HG03558 (cell line): ENCODE measurements at regions not wholly inside any gene's neighbourhood (a gene's known extent, or its start where the extent isn't known, plus 50 kb on each side); places are given as distances from the start of the nearest gene placed in this dataset.
"Not testable (repeated sequence)": the region's sequence is repeated elsewhere in the genome, so short reads cannot be mapped to it uniquely, and the experiment has no call there.

Experiments used
- ATAC-seq: cut with Tn5 transposase; IDR thresholded peaks from one replicate; pipeline ENCODE4 v1.9.1; 2021; ENCODE audit warnings: moderate number of reproducible peaks; ENCODE audit not compliant: unreplicated experiment; ENCODE audit errors: extremely low read depth

DNA sequence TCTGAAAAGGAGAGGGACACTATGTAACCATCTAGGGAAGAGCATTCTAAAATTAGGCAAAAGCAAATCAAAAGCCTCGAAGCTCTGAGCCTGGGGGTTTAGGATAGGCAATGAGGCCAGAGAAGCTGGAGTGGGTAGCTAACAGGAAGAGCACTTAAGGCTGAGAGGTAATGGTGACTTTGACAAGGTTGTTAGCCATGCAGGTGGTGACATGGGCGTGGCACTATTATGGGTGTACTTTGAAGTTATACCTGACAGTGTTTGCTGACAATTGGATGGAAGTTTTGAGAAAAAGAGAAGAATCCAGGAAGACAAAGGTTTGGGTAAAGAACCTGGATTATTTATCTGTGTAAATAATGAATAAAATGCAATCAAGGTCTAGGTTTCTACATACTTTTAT is 383.0 kb upstream of the SEMA3C start:
- no peak for ATAC-seq

GRCh38 chr7:81300753-81301152 is 381.9 kb upstream of the SEMA3C start:
- no peak for ATAC-seq

- no peak for ATAC-seq
Measured at GRCh38 chr7:81299711-81300110, 380.9 kb upstream of the SEMA3C start.

- no peak for ATAC-seq
Measured at GRCh38 chr7:81298951-81299666, 380.3 kb upstream of the SEMA3C start.

DNA sequence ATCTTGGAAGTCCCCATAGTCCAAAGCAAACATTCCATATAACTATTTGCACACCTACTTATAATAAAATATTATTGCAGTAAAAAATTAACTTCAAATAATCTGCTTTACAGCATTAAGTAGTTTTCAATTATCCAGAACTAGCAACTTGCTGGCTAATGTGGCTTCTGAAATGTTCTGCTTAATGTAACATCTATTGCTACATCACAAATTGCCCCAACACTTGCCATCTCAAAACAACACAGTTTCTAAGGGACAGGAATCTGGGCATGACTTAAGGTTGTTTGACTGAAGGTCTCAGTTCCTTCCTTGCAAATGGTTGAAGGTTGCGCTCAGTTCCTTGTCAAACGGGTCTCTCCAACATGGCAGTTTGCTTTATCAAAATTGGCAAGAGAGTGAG is 378.5 kb upstream of the SEMA3C start:
- no peak for ATAC-seq

- no peak for ATAC-seq
Measured at GRCh38 chr7:81296726-81297125, 377.9 kb upstream of the SEMA3C start.

DNA sequence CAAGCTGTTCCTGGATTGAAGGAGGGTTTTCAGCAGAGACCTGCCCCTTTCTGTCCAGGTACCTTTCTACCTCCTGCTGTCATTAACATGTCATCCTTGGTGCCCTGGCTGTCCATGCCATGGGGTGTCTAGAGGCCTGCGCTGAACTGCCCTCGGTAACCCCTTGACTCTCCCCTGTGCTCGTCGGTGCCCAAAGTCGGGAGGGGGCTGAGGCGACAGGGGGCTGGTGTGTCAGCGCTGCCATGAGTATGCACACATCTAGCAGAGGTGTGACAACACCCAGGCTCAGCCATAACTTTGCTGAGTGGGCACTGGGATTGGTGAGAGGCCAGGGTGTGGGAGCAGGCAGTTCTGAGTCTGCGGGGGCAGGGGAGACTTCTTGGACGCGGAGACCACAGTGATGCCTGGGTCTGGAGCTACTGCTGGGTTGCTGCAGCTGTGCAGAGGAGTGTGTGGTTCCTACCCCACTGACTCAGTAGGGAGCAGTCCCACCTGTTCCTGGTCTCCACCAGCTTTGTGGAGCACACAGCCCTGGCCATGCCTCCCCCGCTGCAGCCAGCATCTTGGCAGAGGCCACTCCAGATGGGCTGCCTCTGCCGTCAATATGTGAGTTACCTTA is 376.2 kb upstream of the SEMA3C start:
- ATAC-seq: no peak

DNA sequence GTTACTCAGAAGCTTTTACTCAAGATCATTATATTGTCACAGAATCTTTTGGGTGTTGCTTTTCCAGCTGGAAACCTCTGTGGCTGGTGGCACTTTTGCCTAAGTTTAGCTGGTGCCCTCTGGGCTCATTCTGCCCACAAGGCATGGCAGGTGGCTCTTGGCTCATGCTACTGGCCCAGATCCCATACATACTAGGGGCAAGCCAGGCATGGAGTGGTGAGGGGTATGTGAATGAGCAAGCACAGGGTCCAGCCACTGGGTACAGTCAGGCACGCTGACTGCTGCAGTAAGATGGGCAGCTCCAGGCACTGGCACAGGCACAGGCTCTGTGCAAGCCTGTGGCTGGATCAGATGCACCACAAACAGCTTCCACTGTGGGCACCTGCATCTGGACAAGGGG is 375.0 kb upstream of the SEMA3C start:
- no peak for ATAC-seq

- not testable (repeated sequence) for ATAC-seq
Measured at GRCh38 chr7:81286754-81287153, 367.9 kb upstream of the SEMA3C start.

DNA sequence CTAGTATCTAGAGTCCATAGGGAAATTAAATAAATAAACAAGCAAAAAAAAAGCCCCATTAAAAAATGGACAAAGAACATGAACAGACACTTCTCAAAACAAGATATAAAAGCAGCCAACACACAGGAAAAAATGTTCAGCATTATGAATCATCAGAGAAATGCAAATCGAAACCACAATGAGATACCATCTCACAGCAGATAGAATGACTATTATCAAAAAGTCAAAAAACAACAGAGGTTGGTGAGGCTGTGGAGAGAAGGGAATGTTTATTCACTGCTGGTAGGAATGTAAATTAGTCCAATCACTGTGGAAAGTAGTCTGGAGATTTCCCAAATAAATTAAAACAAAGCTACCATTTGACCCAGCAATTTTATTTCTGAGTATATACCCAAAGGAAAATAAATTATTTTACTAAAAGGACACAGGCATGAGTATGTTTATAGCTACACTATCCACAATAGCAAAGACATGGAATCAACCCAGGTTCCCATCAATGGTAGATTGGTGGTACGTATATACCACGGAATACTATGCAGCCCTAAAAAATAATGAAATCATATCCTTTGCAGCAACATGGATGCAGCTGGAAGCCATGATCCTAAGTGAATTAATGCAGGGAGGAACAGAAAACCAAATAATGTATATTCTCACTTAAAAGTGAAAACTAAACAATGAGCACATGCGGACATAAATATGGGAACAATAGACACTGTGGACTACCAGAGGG is 366.5 kb upstream of the SEMA3C start:
- no peak for ATAC-seq

- no peak for ATAC-seq
Measured at GRCh38 chr7:81284576-81284975, 365.7 kb upstream of the SEMA3C start.

- ATAC-seq: no peak
Measured at GRCh38 chr7:81280531-81280930, 361.7 kb upstream of the SEMA3C start.

- ATAC-seq: no peak
Measured at GRCh38 chr7:81277691-81278090, 358.8 kb upstream of the SEMA3C start.

GRCh38 chr7:81273601-81274397 is 354.9 kb upstream of the SEMA3C start:
- no peak for ATAC-seq

DNA sequence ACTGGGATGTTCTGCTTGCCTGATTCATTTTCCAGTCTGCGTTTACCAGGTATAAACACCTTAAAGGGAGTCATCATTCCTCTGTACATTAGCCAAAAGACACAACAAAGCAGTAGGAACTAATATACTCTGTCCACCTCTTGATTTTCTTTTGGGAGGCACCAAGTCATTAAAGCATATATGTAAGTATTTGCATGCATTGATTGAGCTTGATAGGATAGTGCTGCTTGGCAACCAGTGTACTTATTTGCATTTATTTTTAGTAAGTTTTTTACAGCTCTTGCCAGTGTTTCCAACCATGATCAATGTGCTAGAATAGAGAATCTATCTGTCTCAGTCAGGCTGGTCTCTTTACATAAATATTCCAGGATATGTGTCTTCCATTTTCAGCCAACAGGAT is 353.3 kb upstream of the SEMA3C start:
- no peak for ATAC-seq

DNA sequence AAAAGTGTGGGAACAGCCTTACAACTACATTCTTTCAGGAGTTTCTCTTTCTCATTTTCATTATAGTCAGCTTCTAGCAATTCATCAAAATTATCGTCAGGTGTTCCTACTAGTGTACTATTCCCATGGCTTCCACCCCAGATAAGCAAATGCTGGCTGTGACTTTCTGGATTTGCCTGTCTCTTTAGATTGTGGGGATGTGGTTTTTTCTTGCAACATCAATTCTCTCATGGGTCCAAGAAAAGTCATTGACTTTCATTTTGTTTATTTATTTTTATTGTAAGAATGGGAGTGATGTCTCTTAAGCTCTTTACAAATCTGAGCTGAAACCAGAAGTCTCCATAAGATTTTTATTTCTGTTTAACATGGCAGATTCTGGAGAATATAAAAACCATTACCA is 349.7 kb upstream of the SEMA3C start:
- ATAC-seq: no peak

DNA sequence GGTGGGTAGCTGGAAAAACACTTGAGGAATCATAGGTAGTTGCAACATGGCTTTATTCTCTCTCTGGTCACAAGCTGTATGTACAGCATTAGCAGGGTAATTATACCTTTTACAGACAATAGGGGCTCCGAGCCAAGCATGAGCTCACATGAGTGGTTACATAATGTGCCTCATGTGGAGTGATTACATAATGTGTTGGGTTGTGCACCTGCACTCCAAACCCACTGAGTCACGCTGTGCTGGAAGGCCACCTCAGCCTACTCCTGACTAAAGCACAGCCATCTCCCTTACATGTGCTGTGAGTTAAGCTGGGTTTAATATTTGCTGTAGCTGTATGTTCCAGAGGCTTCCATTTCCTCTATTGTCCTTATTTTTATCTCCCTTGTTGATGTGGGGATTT is 348.7 kb upstream of the SEMA3C start:
- ATAC-seq: no peak

GRCh38 chr7:81264116-81264515 is 345.3 kb upstream of the SEMA3C start:
- no peak for ATAC-seq

DNA sequence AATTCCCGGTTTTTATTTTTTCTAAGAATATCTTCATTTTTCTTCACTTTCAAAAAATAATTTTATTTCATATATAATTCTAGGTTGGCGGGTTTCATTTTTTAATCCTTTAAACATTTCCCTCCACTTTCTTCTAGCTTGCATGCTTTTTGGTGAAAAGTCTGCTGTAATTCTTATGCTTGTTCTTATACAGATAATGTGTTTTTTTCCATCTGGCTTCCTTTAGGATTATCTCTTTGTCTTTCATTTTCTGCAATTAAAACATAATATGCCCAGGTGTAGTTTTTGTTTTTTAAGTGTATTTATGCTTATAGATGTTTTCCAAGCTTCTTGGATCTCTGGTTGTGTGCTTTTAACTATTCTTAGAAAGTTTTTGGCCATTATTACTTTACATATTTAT is 341.3 kb upstream of the SEMA3C start:
- no peak for ATAC-seq

- no peak for ATAC-seq
Measured at GRCh38 chr7:81256991-81257390, 338.1 kb upstream of the SEMA3C start.

- no peak for ATAC-seq
Measured at GRCh38 chr7:81248420-81248819, 329.6 kb upstream of the SEMA3C start.
